ENCODE measurements at regions not wholly inside any gene's neighbourhood (a gene's known extent, or its start where the extent isn't known, plus 50 kb on each side); places are given as distances from the start of the nearest gene placed in this dataset.
"Not testable (repeated sequence)": the region's sequence is repeated elsewhere in the genome, so short reads cannot be mapped to it uniquely, and the experiment has no call there.

GRCh38 chr4:19486400-19486799, 765.3 kb upstream of the SLIT2 start:
- no peak for DNase-seq

DNA sequence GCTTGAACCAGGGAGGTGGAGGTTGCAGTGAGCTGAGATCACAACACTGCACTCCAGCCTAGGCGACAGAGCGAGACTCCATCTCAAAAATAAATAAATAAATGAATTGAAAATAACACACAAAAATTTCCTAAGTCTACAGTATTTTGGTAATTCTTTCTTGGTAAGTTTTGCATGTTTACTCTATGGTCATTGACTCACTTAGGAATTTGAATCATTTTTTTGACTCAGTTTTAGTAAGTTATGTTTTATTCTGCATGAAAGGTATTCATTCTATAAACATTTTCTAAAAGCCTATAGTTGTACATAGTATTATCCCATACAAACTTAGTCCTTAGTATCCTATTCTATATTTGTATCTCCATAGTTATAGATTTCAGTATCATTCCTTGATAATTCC, 772.9 kb upstream of the SLIT2 start:
- no peak for DNase-seq

GRCh38 chr4:19473569-19473968, 778.1 kb upstream of the SLIT2 start:
- no peak for DNase-seq

DNA sequence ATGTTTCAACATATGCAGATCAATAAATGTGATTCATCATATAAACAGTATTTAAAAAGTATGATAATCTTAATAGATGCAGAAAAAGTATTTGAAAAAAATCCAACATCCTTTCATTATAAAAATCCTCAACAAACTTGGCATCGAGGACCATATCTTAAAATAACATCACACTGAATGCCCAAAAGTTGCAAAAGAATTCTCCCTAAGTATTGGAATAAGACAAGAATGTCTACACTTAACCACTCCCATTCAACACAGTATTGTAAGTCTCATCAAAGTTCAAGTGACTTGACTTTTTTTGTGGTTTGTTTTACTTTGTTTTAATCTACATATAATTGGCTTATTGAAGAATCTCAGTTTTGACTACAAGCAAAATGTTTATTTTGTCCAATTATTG, 779.0 kb upstream of the SLIT2 start:
- DNase-seq, result no peak

DNA sequence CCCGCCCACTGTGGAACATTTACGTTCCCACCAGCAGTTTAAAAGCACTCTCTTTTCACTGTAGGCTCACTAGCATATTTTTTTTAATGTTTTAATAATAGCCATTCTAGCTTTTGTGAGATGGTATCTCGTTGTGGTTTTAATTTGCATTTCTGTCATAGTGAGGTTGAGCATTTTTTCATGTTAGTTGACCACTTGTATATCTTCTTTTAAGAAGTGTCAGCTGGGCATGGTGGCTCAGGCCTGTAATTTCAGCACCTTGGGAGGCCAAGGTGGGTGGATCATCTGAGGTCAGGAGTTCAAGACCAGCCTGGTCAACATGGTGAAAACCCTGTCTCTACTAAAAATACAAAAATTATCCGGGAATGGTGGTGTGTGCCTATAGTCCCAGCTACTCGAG, 781.7 kb upstream of the SLIT2 start:
- DNase-seq, result not testable (repeated sequence)

- DNase-seq, result no peak
Observed at GRCh38 chr4:19462117-19462516, 789.6 kb upstream of the SLIT2 start.

- DNase-seq, result no peak
Observed at GRCh38 chr4:19455850-19456602, 795.7 kb upstream of the SLIT2 start.

- no peak for DNase-seq
Observed at GRCh38 chr4:19455196-19455595, 796.5 kb upstream of the SLIT2 start.

DNA sequence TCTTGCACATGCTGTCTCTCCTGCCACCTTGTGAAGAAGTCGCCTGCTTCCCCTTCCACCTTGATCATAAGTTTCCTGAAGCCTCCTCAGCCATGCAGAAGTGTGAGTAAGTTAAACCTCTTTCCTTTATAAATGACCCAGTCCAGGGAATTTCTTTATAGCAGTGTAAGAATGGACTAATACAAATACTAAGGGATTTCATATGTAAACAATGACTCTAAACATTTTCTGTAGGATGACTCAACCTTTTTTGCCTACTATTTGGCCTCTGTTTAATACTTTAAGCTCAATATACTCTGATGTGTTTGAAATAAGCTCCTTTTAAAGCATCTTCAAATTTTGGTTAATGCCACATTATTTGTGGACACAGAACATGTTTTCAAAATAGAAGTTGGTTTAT, 813.5 kb upstream of the SLIT2 start:
- no peak for DNase-seq

GRCh38 chr4:19437008-19437407, 814.7 kb upstream of the SLIT2 start:
- no peak for DNase-seq

DNA sequence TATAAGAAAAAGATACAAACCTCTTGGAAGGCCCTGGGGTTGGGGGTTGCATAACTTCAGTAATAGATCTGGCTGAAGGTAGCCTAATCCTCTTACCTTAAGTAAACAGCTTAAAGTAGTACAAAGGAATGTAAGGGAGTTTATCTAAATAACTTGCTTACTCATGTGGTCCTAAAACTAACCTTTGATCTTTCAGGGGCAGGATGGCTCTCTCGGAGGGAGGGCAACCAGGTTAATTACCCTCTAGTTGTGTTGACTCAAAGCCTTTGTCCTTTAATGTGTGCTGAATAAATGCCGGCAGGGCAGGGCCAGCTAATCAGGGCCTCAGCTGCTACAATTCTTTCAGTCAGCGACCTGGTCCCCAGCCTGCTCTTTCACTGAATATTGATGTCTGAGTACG, 822.0 kb upstream of the SLIT2 start:
- DNase-seq, result no peak

GRCh38 chr4:19425146-19425545, 826.6 kb upstream of the SLIT2 start:
- DNase-seq, result no peak

GRCh38 chr4:19417256-19417655, 834.4 kb upstream of the SLIT2 start:
- no peak for DNase-seq

DNA sequence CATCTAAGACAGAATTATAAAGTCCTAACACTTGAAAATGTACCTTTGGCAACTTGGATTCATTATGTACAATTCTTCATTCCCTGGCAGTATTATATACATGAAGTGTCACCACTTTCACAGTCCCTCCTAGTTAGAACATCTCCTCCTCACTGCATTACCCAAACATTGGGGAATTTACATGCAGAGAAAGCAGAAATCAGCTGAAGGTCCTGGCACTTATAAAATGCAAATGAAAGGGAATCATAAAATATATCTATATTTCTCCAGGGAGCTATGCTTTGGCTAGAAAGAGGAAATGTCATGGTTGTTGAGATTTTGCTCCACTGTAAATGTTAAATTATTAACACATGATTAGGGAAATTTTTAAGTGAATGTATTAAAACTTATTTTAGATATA, 835.6 kb upstream of the SLIT2 start:
- DNase-seq, result no peak

DNA sequence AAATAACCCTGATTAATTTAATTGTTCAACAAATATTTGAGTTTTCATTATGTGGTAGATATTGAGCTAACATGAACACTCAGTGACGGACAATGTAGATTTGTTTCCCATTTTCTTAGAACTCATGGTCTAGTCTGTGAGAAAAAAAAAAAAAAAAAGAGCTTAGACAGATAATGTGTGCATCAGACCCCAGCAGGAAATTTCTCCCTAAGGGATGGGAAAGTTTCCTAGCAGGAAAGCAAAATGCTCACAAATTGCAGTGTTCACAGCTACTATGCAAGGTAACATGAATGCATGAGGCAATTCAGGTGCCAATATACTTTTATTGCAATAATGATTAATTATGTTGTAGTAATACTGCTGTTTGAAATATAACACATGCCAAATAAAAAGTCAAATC, 843.2 kb upstream of the SLIT2 start:
- no peak for DNase-seq

- DNase-seq, result no peak
Observed at GRCh38 chr4:19406789-19407188, 844.9 kb upstream of the SLIT2 start.

- DNase-seq, result no peak
Observed at GRCh38 chr4:19403786-19404370, 847.8 kb upstream of the SLIT2 start.

DNA sequence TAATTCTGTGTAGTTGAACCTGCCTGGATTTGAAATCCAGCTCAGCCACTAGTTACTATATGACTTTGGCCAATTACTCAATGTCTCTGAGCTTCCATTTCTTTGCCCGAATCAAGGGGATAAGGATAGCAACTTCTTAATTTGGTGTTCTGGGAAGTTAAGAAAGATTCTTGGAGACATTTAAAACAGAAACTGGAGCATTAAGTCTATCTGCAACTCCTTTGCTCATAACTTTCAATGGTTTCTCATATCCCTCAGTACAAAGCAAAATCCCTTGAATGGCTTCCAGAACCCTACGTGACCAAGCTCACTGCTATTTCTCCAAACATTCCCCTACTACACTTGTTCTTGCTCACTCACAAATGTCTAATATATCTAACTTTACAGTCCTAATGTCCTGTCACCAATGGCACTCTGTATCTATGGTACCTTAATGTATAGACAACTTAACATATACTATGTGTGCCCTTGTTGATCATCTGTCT, 849.1 kb upstream of the SLIT2 start:
- DNase-seq, result no peak

GRCh38 chr4:19401301-19402080, 850.2 kb upstream of the SLIT2 start:
- DNase-seq, result no peak

DNA sequence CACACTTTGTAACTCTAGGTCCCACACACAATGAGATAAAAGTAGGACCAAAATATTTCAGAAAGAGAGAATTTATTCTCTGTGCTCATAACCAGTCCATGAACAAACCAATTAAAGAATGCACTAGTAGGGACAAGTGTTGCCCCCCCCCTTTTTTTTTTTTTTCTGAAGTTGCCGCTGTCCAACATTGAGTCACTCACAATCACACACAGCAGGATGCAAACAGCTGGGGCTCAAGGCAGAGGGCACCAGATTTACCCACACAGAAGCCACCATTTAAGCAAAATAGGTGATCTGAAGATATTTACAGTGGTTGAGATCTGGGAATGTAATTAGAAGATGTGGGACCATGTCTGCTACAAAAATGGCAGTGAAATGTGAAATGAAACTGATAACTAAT, 850.9 kb upstream of the SLIT2 start:
- DNase-seq, result no peak

GRCh38 chr4:19399001-19399400, 852.7 kb upstream of the SLIT2 start:
- no peak for DNase-seq

- no peak for DNase-seq
Observed at GRCh38 chr4:19386786-19387185, 864.9 kb upstream of the SLIT2 start.

- DNase-seq, result no peak
Observed at GRCh38 chr4:19382993-19383756, 868.5 kb upstream of the SLIT2 start.
